HG02642 (cell line): ENCODE measurements at regions not wholly inside any gene's neighbourhood (a gene's known extent, or its start where the extent isn't known, plus 50 kb on each side); places are given as distances from the start of the nearest gene placed in this dataset.
A peak's percentile ranks its signal among the peaks of the same experiment; 100 is the strongest.
"Not testable (repeated sequence)": the region's sequence is repeated elsewhere in the genome, so short reads cannot be mapped to it uniquely, and the experiment has no call there.

ENCODE experiments used
- ATAC-seq: cut with Tn5 transposase; IDR thresholded peaks from one replicate; pipeline ENCODE4 v1.9.1; 2021; ENCODE audit warnings: mild to moderate bottlenecking; ENCODE audit not compliant: unreplicated experiment, poor library complexity

GRCh38 chr18:62442391-62442790 is 80.4 kb upstream of the ZCCHC2 start:
- no peak for ATAC-seq

GRCh38 chr18:62445386-62445917 is 77.4 kb upstream of the ZCCHC2 start:
- ATAC-seq: peak; percentile 59

GRCh38 chr18:62446511-62446910 is 76.3 kb upstream of the ZCCHC2 start:
- no peak for ATAC-seq

- no peak for ATAC-seq
Observed at GRCh38 chr18:62447652-62448051, 75.2 kb upstream of the ZCCHC2 start.

GRCh38 chr18:62448426-62448825 is 74.4 kb upstream of the ZCCHC2 start:
- ATAC-seq: no peak

GRCh38 chr18:62449490-62450104 is 73.2 kb upstream of the ZCCHC2 start:
- no peak for ATAC-seq

GRCh38 chr18:62450175-62450545 is 72.7 kb upstream of the ZCCHC2 start:
- ATAC-seq: no peak

GRCh38 chr18:62450546-62451410 is 72.0 kb upstream of the ZCCHC2 start:
- ATAC-seq: no peak

- no peak for ATAC-seq
Observed at GRCh38 chr18:62452280-62452831, 70.5 kb upstream of the ZCCHC2 start.

- peak; percentile 35 for ATAC-seq
Observed at GRCh38 chr18:62453864-62454263, 69.0 kb upstream of the ZCCHC2 start.

GRCh38 chr18:62454527-62454926 is 68.3 kb upstream of the ZCCHC2 start:
- no peak for ATAC-seq

GRCh38 chr18:62455222-62455621 is 67.6 kb upstream of the ZCCHC2 start:
- ATAC-seq: no peak

- ATAC-seq: no peak
Observed at GRCh38 chr18:62457877-62458276, 64.9 kb upstream of the ZCCHC2 start.

- ATAC-seq: no peak
Observed at GRCh38 chr18:62458346-62458745, 64.5 kb upstream of the ZCCHC2 start.

- no peak for ATAC-seq
Observed at GRCh38 chr18:62458868-62459716, 63.7 kb upstream of the ZCCHC2 start.

GRCh38 chr18:62460851-62461300 is 61.9 kb upstream of the ZCCHC2 start:
- ATAC-seq: no peak

GRCh38 chr18:62461591-62461990 is 61.2 kb upstream of the ZCCHC2 start:
- ATAC-seq: no peak

- no peak for ATAC-seq
Observed at GRCh38 chr18:62464266-62464665, 58.6 kb upstream of the ZCCHC2 start.

GRCh38 chr18:62469131-62469530 is 53.7 kb upstream of the ZCCHC2 start:
- ATAC-seq: not testable (repeated sequence)
